ENCODE measurements at regions not wholly inside any gene's neighbourhood (a gene's known extent, or its start where the extent isn't known, plus 50 kb on each side); places are given as distances from the start of the nearest gene placed in this dataset.

DNA sequence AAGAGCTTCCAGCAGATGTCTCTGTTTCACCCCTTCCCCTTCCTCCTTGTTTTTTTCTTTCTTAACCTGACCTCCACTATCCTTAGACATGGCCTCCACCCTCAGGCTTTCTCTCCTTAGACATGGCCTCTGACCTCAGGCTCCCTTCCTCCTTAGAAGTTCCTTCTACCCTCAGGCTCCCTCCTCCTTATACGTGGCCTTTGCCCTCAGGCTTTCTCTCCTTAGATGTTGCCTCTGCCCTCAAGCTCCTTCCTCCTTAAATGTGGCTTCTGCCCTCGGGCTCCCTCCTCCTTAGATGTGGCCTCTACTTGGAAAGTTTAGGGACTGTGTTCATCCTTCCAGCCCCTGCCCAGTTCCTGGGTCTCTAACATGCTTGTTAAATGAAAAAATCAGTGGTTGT, 180.4 kb upstream of the S1PR3 start:
- Histone ChIP-seq H3K9ac (no peak overlapping the region), H4K20me1 (ENCODE audit: insufficient read depth) (no peaks in the 10 kb centered on the region), H3K36me3 (replicated peaks in 1 of 2; ENCODE audit: control insufficient read depth in 1 of 2, insufficient read depth in 2 of 2, low read length in 1 of 2) (no peaks in the 10 kb centered on the region), H3K9me3 (no peaks in the 10 kb centered on the region), H3K4me2 (no peak overlapping the region), H3F3A (replicated peaks; ENCODE audit: insufficient read depth) (peaks cover 10% of the 10 kb centered on the region), H3K4me1 (ENCODE audit: control insufficient read depth in 1 of 2, insufficient read depth in 2 of 2, low read depth in 1 of 2, low read length in 1 of 2) (peaks cover 29 to 32% of the 10 kb centered on the region in 2 experiments), H3K79me2 (ENCODE audit: insufficient read depth) (no peaks in the 10 kb centered on the region), H2AFZ (ENCODE audit: low read depth) (no peak overlapping the region), H3K27ac (ENCODE audit: low read depth in 2 of 2, low read length in 1 of 2) (no peak overlapping the region), H3K4me3 (ENCODE audit: low read depth in 2 of 2, low read length in 1 of 2) (no peak overlapping the region), H3K9me2 (no peaks in the 10 kb centered on the region), H3K27me3 (ENCODE audit: insufficient read depth) (no peaks in the 10 kb centered on the region)
- DNase-seq = no peak
- TF ChIP-seq EP300 (IDR thresholded peaks at IDR 0.05; ENCODE audit: borderline replicate concordance in 1 of 2, low read depth in 1 of 2, low read length in 1 of 2) = no peak
- TF ChIP-seq ELF1 (IDR thresholded peaks at IDR 0.05) = no peak
- TF ChIP-seq MEF2A (IDR thresholded peaks at IDR 0.05; ENCODE audit: borderline replicate concordance, low read depth) = no peak
- TF ChIP-seq, protein P1, sequence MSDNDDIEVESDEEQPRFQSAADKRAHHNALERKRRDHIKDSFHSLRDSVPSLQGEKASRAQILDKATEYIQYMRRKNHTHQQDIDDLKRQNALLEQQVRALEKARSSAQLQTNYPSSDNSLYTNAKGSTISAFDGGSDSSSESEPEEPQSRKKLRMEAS (IDR thresholded peaks at IDR 0.05; ENCODE audit: low read depth) = no peak
- TF ChIP-seq CHD2 (IDR thresholded peaks at IDR 0.05; ENCODE audit: low read length, partially characterized antibody) = no peak
- TF ChIP-seq MXI1 (IDR thresholded peaks at IDR 0.05; ENCODE audit: low read depth, low read length) = no peak
- TF ChIP-seq, protein P2, sequence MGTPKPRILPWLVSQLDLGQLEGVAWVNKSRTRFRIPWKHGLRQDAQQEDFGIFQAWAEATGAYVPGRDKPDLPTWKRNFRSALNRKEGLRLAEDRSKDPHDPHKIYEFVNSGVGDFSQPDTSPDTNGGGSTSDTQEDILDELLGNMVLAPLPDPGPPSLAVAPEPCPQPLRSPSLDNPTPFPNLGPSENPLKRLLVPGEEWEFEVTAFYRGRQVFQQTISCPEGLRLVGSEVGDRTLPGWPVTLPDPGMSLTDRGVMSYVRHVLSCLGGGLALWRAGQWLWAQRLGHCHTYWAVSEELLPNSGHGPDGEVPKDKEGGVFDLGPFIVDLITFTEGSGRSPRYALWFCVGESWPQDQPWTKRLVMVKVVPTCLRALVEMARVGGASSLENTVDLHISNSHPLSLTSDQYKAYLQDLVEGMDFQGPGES (IDR thresholded peaks at IDR 0.05; ENCODE audit: low read depth, low read length) = no peak
- TF ChIP-seq RXRA (IDR thresholded peaks at IDR 0.05; ENCODE audit: borderline replicate concordance, low read depth) = no peak
- TF ChIP-seq SMC3 (IDR thresholded peaks at IDR 0.05; ENCODE audit: low read depth, low read length) = no peak
- TF ChIP-seq POLR2AphosphoS5 (IDR thresholded peaks at IDR 0.05; ENCODE audit: low read depth, low read length) = no peak
- no peak for TF ChIP-seq RFX5 (IDR thresholded peaks at IDR 0.05; ENCODE audit: low read length)
- TF ChIP-seq, protein P3, sequence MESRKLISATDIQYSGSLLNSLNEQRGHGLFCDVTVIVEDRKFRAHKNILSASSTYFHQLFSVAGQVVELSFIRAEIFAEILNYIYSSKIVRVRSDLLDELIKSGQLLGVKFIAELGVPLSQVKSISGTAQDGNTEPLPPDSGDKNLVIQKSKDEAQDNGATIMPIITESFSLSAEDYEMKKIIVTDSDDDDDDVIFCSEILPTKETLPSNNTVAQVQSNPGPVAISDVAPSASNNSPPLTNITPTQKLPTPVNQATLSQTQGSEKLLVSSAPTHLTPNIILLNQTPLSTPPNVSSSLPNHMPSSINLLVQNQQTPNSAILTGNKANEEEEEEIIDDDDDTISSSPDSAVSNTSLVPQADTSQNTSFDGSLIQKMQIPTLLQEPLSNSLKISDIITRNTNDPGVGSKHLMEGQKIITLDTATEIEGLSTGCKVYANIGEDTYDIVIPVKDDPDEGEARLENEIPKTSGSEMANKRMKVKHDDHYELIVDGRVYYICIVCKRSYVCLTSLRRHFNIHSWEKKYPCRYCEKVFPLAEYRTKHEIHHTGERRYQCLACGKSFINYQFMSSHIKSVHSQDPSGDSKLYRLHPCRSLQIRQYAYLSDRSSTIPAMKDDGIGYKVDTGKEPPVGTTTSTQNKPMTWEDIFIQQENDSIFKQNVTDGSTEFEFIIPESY (IDR thresholded peaks at IDR 0.05; ENCODE audit: borderline replicate concordance, low read depth) = no peak
- no peak for TF ChIP-seq JUND (IDR thresholded peaks at IDR 0.05)
- TF ChIP-seq, protein P4, sequence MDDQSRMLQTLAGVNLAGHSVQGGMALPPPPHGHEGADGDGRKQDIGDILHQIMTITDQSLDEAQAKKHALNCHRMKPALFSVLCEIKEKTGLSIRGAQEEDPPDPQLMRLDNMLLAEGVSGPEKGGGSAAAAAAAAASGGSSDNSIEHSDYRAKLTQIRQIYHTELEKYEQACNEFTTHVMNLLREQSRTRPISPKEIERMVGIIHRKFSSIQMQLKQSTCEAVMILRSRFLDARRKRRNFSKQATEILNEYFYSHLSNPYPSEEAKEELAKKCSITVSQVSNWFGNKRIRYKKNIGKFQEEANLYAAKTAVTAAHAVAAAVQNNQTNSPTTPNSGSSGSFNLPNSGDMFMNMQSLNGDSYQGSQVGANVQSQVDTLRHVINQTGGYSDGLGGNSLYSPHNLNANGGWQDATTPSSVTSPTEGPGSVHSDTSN (IDR thresholded peaks at IDR 0.05) = no peak
- TF ChIP-seq RCOR1 (IDR thresholded peaks at IDR 0.05; ENCODE audit: low read length) = no peak
- TF ChIP-seq TCF12 (IDR thresholded peaks at IDR 0.05) = no peak
- TF ChIP-seq YY1 (IDR thresholded peaks at IDR 0.05; ENCODE audit: low read depth) = no peak
- no peak for TF ChIP-seq GABPA (IDR thresholded peaks at IDR 0.05; ENCODE audit: low read depth)
- TF ChIP-seq, protein P5, sequence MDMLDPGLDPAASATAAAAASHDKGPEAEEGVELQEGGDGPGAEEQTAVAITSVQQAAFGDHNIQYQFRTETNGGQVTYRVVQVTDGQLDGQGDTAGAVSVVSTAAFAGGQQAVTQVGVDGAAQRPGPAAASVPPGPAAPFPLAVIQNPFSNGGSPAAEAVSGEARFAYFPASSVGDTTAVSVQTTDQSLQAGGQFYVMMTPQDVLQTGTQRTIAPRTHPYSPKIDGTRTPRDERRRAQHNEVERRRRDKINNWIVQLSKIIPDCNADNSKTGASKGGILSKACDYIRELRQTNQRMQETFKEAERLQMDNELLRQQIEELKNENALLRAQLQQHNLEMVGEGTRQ (IDR thresholded peaks at IDR 0.05; ENCODE audit: borderline replicate concordance, low read depth, low read length) = no peak
- CTCF ChIA-PET = no interaction called here
- 79% methylated on average over 2 of the region's 2 CpGs for WGBS (ENCODE audit: low lambda C conversion rate)
- POLR2A ChIA-PET = no interaction called here
